HG03521 (cell line): ENCODE measurements at regions not wholly inside any gene's neighbourhood (a gene's known extent, or its start where the extent isn't known, plus 50 kb on each side); places are given as distances from the start of the nearest gene placed in this dataset.

Experiments used
- ATAC-seq: cut with Tn5 transposase; IDR thresholded peaks from one replicate; pipeline ENCODE4 v1.9.1; 2021; ENCODE audit warnings: mild to moderate bottlenecking, moderate library complexity; ENCODE audit not compliant: unreplicated experiment

DNA sequence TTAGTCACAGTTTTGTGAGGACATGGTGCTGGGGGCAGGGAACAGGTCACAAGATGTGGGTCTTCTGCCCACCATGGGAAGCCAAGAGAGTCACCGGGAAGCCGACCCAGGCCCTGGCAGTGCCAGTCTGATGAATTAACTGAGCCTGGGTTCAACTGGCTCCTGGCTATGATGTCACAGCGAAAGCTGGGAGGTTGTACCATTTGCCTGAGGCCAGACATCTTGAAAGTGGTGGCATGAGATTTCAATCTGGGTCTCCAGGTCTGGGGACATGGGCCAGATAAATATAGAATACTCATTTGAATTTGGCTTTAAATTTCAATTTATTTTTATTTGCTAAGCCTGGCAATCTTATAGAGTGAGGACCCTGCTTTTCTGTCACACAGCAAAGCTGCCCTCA lies 280.9 kb downstream of the NSG2 start:
- no peak for ATAC-seq

DNA sequence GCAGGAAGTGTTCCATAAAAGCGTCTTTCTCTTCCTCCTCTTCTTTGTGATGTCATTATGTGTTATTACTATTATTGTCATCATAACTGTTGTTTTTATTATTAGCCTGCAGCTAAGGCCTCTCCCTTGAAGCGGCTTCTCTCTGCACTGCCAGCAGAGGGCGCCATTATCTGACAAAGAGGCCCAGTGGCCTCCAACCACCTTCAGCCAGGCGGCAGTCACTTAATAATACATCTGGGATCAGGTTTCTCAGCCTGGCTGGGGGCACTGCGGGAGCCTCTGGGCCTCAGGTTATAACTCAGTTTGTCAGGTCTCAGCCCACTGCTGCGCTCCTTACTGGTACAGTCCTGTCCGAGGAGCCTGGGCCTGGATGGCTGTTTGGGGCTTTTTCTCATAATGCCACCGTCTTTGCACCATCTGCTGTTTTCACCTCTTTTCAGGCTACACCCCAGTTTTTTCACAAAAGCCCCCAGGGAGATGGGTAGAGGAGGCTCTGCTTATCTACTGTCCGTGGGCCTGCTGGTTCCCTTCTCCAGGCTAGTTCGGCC lies 281.9 kb downstream of the NSG2 start:
- peak; percentile 45 for ATAC-seq

DNA sequence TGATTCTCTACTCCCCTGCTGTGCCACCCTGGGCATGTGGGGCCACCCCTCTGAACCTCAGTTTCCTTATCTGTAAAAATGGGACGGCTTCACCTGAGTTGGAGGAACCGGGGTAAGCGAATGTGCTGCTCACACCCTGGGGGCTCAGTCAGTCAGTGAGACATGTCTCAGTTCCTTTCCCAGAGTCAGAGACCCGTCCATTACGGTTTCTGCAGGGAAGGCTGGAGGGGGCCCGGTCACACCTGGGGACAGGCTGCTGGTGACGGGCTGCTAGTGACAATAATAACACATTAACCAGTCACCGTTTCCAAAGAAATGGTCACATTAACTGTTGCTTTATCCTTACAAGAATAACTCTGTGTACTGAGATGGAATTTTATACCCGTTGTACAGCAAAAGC lies 282.4 kb downstream of the NSG2 start:
- no peak for ATAC-seq

DNA sequence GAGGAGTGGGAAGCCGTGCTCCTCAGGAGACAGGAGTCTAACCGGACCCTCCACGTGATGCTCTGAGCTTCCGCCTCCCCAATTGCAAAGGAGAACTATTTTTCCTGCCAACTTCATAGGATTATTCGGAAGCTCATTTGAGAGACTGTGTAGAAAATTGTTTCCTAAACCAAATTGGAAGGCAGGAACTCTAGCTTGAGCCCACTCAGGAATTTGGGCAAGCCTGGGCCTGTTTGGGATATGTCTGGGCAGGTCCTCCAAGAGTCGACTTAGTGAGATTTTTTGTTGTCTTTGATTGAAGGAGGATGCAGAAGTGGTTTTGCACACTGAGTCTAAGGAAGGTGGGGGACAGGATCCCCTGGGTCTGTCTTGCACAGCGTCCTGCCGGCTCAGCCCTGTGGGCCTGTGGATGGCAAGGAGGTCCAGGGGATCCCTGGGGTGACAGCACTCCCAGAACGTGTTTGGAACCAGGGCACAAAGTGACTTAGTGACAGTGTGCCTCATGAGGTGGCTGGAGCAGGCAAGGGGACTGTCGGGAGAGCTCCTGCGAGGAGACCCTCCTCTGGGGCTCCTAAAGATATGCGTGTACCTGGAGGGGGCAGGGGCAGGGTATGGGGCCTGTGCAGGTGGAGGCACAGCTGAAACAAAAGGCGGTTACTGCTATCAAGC lies 283.3 kb downstream of the NSG2 start:
- no peak for ATAC-seq

DNA sequence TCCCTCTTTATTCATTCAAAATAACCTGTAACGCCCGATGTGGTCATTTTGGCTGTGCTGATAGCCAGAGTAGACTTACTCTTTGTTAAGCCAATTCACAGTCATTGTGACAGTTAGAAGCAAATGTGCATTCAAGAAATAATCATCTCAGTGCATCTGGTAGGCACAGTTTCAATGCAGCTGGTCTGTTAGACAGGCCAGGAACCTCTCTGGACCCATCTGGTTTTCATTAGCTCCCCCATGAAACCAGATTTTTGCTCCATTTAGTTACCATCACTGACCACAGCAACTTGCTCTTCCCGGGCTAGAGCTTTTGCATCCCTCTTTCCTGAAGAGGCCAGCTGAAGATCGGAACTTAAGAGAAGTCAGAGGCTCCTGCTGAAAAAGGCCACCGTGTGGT lies 284.2 kb downstream of the NSG2 start:
- no peak for ATAC-seq

DNA sequence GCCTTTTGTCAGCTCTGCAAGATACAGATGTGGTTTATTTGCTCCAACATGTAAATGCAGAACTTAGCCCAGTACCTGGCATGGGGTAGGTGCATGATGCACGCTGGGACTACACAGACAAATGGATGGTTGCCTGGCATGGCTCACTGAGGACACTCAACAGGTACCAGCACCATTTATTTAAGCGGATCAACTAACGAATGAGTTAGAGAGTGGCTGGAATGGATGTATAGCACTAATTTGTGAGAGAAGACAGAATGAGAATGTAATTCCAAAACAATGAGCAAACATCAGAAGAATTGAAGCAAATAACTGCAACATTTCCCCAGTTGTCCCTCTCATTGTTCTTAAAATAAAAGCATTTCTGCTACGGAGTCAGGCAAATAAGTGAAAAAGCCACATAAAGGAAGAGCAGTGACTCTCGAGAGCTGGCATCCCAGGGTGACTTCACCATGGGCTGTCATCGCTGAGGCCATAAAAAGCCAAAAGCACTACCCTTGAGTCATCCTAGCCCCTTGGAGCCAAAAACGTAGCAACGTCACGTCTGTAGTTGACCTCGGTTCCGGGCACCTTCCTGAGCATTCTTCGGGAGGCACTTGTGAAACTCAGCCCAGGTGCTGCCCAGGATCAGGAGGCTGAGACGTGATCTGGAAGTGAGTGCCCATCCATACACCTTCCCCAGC lies 290.3 kb downstream of the NSG2 start:
- no peak for ATAC-seq

DNA sequence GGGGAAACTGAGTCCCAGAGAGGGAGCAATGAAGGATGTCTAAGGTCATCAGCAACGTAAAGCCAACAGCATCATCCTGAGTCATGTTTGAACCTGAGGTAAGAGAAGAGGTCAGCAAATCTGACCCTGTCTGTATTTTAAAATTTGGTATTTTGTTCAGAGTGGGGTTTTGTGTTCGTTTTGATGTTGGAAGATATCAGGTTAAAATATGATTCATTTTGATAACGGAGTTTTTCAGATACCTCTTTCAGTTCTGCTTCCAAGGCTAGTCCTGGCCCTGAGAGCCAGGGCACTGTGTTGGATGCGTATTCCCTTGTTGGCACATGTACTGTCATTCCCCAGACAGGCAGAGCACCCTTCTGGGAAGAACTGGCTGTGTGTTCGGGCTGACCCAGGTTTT lies 291.0 kb downstream of the NSG2 start:
- ATAC-seq = no peak

DNA sequence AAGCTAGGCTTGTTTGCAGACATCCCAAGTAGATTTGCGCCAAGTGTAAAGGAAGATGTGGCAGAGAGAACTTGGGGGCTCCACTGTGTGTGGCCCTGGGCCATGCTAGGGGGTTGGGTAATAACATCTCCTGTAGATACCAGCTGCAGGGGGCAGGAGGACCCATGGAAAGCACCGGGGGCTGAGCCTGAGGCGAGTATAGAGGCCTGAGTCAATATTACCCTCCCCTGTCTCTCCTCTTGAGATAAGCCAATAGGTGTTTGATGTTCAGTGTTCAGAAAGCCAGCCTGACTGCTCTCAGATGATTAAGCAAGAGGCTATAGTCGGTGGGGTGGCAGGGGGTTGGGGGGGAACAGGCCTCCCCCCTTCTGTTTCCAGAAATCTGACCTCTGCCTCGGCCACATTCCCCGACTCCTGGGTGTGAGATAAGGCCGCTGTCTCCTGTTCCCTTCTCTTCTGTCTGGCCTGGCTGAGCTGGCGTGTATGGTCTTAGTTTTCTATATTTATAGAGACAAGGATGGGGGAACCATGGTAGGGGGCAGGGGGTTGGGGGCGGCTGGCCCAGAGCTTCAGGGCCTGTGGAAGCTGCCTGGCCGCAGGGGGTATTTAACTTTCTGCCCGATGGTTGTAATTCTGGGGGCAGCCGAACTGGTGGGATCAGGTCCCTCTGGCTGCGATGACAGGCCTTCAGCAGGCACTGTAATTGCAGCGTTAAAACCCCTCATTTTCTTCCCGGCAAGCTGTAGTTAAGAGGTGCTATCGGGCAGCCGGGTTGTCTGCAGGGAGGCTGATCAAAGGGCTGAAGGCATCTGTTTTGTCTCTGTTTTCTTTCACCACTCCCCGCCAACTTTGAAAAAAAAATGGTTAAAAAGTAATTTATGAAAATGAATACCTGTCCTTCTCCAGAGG lies 292.0 kb downstream of the NSG2 start:
- ATAC-seq = no peak

DNA sequence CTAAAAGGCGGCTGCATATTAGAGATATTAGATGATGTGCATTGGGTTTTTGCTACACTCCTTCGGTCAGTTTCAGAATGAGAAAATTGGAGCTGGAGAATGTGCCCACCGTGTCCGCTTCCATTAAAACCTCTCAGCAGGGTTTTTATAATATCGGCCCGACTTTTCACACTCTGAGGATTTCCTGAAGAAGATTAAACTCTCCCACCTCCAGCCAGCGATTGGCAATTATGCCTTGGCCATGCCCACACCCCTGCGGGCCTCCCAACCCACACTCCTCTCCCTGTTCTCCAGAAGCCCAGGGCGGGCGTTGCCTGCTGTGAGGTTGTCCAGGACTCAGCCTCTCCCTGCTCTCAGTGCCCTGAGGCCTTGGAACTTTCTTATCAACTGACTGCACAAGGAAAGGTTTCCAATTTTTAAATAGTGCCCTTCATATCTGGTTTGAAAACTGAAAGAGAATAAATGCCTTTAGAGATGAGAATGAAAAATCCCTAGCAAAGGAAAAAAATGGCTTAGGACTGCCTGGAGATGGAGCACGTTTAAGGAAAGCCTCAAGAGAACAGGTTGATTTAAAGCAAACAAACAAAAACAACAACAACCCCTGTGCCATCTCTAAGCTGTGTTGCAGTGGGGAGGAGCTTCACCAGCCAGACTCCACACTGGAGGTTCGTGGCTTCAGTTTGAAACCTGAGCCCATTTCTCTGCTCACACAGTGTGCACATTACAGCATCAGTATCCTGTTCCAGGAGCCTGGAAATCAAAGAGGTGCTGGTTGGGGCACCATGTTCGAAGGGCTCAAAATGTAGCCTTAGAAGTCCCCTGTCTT lies 292.9 kb downstream of the NSG2 start:
- no peak for ATAC-seq

DNA sequence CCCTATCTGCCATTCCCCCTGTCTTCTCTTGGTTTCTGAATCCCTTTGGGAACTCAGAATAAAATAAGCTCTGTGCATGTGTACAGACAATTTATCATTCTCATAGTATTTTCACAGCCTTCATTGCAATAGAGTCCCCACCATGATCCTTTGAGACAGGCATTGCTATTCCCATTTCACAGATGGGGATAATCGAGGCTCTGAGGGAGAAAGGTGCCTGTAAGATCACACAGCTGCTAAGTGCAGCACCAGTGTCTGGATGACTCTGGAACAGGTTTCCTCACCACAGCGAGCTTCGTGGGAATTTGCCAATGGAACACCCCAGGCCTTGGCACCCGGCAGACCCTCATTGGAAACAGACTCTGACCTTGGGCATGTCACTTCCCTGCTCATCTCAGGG lies 293.6 kb downstream of the NSG2 start:
- no peak for ATAC-seq

DNA sequence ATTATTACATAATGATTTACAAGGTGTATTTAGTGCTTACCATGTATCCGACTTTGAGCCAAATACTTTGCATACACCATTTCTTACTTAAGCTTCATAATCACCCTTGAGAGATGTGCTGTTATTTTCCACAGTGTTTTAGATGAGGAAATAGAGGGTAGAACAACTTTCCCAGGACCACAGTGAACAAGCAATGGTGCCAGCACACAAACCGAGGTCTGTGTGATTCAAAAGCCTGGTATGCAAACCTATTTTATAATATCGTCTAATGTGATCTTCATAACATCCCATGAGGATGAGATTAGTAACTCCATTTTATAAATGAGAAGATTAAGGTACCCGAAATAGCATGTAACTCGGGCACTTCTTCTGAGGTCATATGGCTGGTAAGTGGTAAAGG lies 294.7 kb downstream of the NSG2 start:
- ATAC-seq = no peak

DNA sequence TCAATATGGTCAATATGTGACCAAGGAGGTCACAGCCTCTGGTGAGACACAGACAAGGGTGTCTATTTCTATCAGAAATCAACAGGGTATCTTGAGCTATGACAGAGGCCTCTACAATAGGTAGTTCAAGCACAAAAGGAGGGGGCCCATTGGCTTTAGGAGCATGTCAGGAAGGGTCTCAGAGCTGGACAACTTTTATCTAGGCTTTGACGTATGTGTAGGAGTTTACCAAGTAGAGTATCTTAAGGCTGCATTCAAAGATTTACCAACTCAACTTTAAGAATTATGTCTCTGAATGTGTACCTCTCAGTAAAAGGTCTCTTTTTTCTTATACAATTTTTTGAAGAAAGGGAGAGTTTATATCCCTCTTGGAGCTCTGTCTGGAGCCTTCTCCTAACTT lies 297.2 kb downstream of the NSG2 start:
- ATAC-seq = no peak

DNA sequence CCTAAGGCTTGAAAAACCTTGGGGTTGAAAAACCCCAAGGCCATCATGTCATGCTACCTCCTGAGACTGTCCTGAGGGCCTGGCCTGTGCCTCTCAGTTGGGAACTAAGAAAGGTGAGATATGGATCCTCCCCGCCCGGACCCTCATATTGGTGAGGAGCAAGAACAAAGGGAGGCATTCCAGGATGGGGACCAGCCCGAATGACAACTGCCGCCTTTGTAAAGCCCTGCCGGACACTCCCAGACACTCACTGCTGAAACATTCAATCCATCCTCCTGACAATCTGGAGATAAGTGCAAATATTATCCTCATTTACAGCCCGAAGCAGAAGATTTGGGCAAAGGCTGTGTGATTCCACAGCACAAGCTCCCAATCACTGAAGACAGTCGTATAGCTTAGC lies 298.3 kb downstream of the NSG2 start:
- no peak for ATAC-seq

DNA sequence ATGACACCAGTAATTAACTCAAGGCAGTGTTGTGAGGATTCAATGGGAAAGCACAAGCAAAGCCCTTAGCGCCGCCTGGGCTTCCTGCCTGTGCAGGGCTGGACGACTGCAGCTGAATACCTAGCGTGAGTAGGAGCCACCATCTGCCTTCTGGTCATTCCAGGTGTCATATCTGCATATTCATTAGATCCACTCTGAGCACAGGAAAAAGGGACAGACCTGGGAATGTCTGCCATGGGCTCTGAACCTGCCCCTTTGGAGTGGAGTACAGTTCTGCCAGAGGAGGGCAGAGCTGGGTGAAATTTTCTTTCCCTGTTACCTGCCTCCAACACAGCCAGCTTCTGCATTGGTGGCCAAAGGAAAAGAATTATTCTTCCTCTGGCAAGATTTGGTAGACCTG lies 298.8 kb downstream of the NSG2 start:
- ATAC-seq = no peak

DNA sequence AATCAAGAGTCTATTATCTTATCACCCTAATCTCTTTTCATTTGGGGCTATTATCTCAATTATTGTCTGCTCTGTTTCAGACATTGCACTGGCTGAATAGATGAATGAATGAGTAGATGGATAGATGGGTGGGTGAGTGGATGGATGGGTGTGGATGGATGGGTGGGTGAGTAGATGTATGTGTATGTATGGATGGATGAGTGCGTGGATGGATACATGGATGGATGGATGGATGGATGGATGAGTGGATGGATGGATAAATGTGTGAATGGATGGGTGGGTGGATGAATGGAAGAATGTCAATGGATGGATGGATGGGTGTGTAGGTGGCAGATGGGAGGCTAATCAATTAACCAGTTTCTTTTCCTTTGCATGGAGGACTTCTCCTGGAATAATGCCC lies 301.7 kb downstream of the NSG2 start:
- no peak for ATAC-seq

DNA sequence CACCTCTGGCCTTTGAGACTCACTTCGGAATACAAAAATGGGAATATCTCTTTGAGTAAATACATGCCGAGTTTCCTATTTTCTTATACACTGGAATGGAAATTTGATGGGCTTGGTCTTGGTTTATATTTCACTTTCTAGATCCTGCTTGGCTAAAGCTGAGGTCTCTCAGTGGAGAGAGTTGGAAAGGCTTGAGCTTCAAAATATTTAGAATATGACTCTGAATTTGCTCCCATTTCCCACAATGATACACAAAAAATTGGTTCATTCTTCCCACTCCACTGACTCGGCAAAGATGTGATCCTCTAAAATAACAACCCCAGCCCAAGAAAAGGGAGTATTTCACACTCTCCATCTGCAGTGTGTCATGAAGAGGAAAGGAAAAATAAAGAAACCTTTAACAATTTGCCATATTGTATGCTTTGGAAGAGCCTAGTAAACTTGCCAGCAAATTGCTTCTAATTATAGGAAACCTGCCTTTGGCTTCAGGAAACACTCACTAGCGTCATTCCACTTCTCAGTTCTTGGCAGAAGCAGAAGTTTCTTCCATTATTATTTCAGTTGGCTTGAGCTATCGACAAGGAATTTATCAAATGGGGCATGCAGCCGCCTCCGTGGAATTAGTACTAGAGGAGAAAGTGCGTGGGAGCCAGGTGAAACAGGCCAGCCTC lies 302.9 kb downstream of the NSG2 start:
- no peak for ATAC-seq

DNA sequence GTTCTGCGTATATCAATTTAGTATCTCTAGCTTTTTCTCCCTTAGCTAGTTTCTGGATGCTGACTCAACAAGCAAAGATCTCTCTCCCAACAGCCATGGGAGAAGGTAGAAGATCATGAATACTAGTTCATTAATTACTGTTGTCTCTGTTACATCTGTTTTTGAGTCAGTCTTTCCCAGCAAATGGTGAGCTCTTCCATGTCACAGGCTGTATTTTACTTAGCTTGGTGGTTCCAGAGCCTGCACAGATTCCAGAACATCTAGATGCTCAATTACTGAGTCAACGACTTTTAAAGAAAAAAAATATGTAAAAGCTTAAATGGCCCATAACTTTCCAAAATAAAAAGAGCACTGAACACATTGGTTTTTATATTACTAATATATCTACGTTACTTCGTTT lies 307.2 kb downstream of the NSG2 start:
- ATAC-seq = no peak

DNA sequence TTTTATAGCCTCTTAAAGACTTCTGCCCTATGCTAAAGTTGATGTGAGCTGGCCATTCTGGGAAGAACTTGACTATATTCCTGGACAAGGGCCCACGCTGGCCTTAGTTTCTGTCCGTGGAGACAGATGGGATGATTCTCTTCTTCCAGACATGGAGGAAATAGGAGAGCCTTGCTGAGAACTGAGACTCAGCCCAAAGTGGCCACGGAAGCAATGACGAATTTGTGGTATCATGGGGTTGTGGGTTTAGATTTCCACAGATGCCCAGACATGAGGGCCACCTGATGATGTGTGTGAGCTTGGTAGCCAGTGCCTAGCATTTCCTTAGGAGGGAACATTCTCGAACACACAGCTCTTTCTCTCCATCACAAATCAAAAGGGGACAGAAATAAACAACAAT lies 309.1 kb downstream of the NSG2 start:
- ATAC-seq = no peak

DNA sequence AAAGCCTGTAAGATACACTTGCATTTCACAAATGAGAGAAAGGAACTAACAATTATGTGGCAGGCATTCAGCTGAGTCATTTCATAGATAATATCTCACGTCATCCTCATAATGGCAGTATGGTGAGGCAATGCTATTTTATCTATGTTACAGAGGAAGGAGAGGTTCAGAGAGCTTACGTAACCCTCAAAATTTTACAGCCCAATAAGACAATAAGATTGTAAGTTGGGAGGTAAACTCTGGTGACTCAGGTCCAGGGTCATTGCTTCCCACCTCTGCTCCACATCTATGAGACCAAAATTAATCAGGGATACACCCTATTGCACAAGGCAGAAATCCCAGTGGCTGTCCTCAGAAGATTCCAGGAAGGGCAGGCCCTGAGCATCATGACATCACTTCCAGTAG lies 309.7 kb downstream of the NSG2 start:
- ATAC-seq = no peak

DNA sequence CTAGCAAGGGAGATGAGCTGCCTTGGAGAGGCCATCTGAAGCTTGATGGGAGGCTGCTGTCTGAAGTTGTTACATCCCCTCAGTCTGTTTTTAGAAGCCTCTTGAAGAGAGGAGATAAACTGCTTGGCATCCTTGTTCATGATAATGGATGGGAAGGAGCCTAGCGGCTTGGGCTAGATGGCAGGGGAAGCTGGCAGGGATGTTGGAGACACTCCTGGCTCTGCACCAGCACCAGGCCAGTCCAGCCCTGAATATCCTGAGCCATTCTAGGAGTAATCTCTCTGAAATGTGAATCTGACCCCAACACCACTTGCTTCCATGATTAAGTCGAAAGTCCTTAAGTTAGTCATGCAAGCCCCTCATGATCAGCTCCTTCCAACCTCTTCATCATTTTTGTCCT lies 310.5 kb downstream of the NSG2 start:
- no peak for ATAC-seq
